UCSD-AML1 (cell line): ENCODE measurements at regions not wholly inside any gene's neighbourhood (a gene's known extent, or its start where the extent isn't known, plus 50 kb on each side); places are given as distances from the start of the nearest gene placed in this dataset.
"Not testable (repeated sequence)": the region's sequence is repeated elsewhere in the genome, so short reads cannot be mapped to it uniquely, and the experiment has no call there.

ENCODE experiments used
- DNase-seq: peaks from one replicate; lab custom pipeline; 2025; ENCODE audit not compliant: unreplicated experiment; lab: John Stamatoyannopoulos, UW

- DNase-seq = no peak
These were observed 98.7 kb downstream of the ABCC12 start for GRCh38 chr16:48057048-48057447.

DNA sequence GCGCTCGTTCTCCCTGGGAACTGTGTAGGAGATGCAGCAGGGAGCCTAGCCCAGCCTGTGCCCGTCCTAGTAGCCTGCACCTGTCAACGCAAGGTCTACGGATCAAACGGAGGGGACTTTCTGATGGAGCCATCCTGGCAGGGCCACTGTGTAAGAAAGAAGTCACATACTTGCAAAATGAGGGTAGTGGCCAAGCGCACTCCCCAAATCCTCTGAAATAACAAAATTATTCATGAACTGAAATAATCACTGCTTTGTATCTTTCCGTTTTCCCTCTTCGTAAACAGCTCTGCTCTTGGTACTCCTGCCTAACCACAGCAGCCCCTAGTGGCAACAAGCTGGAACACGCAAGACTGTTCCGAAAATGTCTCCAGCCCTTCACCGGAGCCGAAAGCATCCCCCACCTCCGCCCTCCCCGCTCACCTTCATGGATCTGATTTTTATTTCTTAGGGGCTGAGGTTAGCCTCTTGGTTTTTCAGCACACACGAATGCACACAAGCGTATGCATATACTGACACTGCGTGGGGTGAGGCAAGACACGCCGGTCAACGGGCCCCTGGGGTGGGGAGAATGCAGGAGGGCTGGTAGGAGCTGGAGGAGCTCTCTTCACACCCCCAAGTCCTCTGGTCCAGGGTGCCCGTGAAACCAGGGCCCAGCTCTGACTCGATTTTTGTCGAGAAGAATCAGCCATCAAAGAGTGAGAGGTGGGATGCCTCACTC lies 100.8 kb downstream of the ABCC12 start:
- no peak for DNase-seq

- DNase-seq = no peak
These were observed 102.4 kb downstream of the ABCC12 start for GRCh38 chr16:48053418-48053745.

- no peak for DNase-seq
These were observed 102.9 kb downstream of the ABCC12 start for GRCh38 chr16:48052731-48053417.

DNA sequence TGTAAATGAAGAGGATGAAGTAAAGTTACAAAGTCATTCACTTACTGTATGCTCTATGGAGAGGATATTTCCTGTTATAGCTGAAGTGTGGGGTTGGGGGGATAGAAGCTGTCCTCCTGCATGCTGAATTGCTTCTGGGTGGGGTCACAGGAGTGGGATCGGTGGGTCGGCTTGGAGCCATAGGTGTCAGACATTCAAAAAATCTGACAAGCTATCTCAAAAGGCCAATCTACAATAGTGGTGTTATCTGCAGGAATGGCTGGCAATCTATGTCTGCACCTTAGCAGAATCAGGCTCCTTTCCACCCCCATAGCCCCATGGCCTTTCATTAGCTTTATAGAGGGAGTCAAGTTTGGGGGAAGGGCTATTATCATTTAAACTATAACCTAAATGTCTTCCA lies 104.9 kb downstream of the ABCC12 start:
- DNase-seq = no peak

DNA sequence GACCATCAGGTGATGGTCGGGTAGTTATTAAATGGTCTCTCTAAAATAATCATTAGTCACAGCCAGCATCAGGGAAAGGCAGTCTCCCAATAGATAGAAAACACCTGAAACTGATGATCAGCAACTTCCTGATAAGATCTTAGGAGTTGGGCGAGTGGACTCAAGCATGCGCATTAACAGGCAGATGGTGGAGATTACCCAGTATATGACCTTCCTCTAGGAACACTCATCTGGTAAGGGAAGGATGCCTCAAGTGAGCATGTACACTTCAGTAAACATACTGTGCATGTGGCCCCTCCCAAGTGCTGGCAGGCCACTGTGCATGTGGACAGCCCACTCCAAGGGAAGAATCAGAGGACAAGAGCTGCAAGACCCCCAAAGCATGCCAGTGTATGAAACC lies 105.9 kb downstream of the ABCC12 start:
- DNase-seq = no peak

DNA sequence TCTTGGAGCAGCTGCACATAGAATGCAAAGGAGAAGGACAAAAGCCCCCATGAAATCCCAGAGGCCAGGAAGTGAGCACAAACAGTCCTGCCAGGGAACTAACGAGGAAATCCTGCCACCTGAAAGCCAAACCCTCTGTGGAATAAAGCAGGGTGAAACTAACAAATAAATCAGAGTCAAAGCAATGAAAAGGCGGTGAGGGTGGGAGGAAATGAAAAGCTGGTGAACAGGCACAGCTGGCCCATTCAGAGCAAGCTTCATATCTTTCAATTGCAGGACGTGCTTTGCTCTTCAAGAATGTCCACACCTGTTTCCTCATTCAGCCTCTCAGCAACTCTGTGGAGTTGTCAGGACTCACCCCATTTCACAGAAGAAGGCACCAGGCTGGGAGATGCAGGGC lies 108.1 kb downstream of the ABCC12 start:
- no peak for DNase-seq

GRCh38 chr16:48047241-48047640 lies 108.6 kb downstream of the ABCC12 start:
- DNase-seq = no peak

DNA sequence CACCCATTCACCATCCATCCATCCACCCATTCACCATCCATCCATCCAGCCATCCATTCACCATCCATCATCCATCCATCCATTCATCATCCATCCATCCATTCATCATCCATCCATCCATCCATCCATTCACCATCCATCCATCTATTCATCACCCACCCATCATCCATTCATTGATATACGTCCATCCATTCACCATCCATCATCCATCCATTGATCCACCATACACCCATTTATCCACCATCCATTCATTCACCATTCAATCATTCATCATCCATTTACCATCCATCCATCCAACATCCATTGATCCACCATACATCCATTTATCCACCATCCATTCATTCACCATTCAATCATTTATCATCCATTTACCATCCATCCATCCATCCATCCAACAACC lies 111.7 kb downstream of the ABCC12 start:
- no peak for DNase-seq

DNA sequence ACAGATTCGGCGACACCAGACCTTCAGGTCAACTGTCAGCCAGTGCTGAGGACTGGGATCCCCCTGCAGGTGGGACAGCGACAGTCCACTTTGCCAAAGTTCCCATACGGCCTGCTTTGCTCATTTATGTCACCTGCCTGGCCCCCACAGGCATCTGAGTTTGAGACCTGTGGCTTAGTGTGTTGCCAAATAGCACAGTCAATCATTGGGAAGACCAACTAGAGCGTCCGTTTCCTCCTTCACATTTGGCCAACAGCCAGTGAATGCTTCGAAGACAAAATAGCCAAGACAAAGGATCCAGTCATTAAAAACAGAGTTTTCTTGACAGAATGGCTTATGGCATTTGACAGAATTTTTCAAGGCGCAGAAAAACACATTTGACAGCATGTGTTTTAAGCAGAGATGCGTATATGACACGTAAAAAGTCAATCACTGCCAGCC lies 113.8 kb downstream of the ABCC12 start:
- DNase-seq = no peak

- no peak for DNase-seq
These were observed 120.7 kb downstream of the ABCC12 start for GRCh38 chr16:48035142-48035541.

DNA sequence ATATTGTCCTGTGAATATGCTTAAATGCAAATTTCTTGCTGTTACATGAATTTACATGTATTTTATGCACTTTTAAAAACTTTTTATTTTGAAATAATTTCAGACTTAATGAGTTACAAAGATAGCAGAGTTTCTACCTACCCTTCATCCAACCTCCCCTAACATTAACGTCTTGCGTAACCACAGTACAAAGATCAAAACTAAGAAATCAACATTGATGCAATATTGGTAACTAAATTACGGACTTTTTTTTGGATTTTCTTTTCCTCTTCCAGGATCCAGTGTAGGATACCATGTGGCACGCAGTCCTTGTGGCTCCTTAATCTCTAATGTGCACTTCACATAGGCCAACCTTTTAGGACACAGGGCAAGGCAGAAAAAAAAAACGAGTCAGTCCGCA lies 124.9 kb downstream of the ABCC12 start:
- DNase-seq = no peak

DNA sequence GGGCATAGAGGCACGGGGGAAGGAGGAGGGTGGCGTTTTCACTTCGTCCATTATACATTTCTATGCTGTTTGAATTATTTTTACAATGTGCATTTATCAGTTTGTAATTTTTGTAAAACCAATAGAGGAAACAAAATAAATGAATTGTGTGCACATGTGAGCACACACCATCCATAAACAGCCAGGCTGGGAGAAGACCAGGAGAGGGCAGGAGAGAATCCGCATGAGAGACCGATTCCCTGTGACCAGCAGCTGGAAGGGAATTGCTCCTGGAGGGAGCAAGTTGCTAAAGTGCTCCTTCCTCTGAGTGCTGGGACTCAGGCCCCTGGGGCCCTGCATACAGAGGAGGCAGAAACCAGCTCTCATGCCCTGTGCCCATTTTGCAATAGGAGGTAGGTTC lies 126.0 kb downstream of the ABCC12 start:
- DNase-seq = no peak

- DNase-seq = no peak
These were observed 130.4 kb downstream of the ABCC12 start for GRCh38 chr16:48025359-48025758.

DNA sequence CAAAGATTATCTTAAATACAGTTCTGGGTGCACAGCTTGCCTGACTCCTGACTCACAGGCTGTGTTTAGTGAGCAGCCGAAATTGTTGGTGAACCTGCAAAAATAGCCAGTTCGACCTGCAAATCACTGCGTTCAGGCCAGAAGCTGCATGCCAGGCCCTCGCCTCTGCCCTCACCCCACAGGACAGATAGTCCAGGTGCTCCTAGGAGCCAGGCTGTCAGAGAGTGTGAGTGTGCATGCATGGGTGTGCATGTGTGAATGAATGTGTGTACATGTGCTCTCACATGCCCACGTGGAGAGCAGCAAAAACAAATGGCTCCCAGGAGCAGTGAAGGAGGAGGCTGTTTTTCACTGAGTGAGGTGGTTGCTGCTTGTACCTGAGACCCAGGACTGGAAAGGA lies 131.8 kb downstream of the ABCC12 start:
- DNase-seq = no peak

DNA sequence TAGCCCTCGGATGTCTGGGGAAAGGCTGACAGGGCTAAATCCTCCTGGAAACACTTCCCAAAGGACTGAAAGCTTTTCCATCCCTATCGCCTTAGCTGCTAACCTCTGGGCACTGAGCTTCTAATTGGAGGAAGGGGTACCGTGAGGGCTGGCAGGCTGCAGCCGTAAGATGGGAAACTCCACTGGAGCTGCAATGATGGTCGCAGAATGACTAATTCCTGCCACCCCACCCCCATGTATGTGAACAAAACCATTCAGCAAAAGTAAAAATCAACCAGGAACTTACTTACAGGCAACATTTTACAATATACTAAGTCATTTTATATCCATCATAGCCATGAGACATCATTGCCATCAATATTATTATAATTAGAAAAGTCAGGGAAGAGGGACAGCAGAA lies 133.3 kb downstream of the ABCC12 start:
- DNase-seq = no peak

DNA sequence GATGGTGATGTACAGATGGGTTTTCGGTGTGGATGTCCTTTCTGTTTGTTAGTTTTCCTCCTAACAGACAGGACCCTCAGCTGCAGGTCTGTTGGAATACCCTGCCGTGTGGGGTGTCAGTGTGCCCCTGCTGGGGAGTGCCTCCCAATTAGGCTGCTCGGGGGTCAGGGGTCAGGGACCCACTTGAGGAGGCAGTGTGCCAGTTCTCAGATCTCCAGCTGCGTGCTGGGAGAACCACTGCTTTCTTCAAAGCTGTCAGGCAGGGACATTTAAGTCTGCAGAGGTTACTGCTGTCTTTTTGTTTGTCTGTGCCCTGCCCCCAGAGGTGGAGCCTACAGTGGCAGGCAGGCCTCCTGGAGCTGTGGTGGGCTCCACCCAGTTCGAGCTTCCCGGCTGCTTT lies 135.2 kb downstream of the ABCC12 start:
- not testable (repeated sequence) for DNase-seq

DNA sequence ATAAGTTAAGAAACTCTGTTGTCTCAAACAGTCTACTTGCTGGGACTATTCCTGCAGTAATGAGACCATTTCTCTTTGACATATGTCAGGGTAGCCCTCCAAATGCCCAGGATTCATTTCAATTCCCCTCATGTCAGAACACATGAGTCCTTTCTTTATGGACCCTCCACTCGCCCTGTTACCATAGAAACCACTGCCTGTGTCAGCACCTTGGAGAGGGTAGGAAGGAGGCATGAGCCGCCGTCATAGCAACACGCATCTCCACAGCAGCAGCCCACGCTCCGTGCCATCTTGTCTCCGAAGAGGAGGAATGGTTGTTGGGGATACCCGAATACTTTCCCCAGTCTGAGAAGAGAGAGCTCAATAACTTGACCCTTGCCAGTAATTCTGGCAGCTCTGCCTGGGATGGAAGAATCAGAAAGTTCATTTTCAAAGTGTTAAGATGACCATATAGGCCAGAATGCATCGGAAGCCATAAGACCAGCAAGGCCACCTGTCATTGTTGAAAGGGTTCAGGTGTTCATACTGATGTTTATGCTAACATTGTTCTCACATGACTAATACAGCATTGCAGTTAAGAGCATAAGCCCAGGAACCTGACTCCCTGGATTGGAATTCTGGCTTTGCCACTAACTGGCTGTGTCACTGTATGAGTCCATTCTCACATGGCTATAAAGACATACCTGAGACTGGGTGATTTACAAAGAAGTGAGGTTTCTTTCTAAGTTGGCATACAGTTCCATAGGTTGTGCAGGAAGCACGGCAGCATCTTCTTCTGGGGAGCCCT lies 141.3 kb downstream of the ABCC12 start:
- DNase-seq = no peak

- no peak for DNase-seq
These were observed 142.3 kb downstream of the ABCC12 start for GRCh38 chr16:48013491-48013901.

GRCh38 chr16:48011878-48012658 lies 143.7 kb downstream of the ABCC12 start:
- DNase-seq = no peak

DNA sequence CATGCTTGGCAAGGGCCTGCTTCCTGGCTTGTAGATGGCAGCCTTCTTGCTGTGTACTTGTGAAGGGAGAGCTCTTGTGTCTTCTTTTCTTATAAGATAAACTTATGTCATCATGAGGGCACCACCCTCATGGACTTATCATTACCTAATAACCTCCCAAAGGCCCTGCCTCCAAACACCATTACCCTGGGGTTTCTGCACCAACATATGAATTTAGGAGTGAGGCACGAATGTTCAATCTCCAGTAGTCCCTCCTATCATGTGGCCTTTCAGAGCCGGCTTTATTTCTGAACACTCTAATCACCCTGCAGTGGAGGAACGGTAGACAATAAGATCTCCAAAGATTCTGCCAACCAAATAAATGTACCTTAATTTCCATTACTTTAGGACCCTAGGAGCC lies 144.3 kb downstream of the ABCC12 start:
- no peak for DNase-seq
